HUDEP-2 (cell line): ENCODE measurements at regions not wholly inside any gene's neighbourhood (a gene's known extent, or its start where the extent isn't known, plus 50 kb on each side); places are given as distances from the start of the nearest gene placed in this dataset.
"Not testable (repeated sequence)": the region's sequence is repeated elsewhere in the genome, so short reads cannot be mapped to it uniquely, and the experiment has no call there.

Experiments
- DNase-seq, 76 experiments: peaks; one replicate each; lab custom pipeline; 2025; ENCODE audit not compliant: unreplicated experiment in 76 of 76; lab: John Stamatoyannopoulos, UW

DNA sequence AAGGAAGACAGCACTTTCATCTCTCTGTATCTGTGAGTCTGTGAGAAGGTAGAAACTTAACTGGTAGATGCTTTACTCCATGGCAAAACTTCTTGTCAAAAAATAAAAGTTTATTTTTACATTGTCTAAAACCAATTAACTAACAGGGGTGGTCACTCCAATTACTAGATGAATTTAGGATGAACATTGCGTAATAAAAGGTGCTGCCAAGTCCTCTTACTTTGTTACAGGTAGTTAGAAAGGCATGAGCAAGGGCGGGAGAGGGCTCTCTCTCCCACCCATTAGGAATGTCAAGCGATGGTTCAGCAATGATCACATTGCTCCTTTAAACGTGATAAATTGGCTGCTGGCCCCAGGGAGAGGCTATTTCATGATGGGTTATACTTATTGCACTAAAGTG lies 512.3 kb downstream of the SLITRK5 start:
- DNase-seq: no peak

DNA sequence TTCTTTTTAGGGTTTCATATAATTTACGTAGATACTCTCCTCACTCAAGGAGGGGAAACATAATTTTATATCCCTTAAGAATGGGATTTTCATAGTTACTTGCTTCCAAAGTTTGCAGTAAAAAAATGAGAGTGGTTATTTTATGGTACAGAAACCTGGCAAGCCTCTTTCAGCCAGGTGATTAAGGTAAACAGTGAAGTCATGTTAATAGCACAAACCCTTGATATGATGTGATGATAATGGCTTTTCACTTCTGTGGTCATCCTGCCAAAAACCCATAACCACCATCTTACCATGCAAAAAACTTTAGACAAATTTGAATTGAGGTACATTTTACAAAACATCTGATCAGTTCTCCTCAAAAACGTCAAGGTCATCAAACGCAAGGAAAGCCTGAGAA lies 517.8 kb downstream of the SLITRK5 start:
- DNase-seq: no peak

- no peak for DNase-seq
Measured at GRCh38 chr13:88189728-88190127, 518.6 kb downstream of the SLITRK5 start.

DNA sequence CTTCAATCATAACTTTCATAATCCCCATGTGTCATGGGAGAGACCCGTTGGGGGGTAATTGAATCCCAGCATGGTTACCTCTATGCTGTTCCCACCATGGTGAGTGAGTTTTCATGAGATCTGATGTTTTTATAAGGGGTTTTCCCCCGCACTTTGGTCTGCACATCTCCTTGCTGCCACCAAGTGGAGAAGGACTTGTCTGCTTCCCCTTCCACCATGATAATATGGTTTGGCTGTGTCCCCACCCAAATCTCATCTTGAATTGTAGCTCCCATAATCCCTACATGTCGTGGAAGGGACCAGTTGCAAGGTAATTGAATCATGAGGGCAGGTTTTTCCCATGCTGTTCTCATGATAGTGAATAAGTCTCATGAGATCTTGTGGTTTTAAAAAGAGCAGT lies 524.9 kb downstream of the SLITRK5 start:
- DNase-seq: no peak

DNA sequence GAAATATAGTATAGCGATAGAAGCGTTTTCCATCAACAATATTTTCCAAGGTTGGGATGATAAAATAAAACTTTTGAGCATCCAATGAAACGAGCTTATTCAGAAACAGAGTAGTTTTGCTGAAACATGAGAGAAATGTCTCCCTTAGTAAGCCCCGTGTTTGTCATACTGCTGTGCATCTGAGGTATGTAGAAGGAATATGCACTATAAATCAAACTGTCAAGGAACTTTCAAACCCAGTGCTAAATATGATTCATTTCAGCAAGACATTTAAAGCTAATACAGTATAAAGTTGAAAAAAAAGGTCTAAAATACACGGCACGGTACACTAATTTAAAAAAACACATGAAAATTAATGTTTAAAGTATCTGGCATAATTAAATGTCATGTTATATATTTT lies 546.2 kb downstream of the SLITRK5 start:
- no peak for DNase-seq

GRCh38 chr13:88217883-88218282 lies 546.7 kb downstream of the SLITRK5 start:
- DNase-seq: no peak

DNA sequence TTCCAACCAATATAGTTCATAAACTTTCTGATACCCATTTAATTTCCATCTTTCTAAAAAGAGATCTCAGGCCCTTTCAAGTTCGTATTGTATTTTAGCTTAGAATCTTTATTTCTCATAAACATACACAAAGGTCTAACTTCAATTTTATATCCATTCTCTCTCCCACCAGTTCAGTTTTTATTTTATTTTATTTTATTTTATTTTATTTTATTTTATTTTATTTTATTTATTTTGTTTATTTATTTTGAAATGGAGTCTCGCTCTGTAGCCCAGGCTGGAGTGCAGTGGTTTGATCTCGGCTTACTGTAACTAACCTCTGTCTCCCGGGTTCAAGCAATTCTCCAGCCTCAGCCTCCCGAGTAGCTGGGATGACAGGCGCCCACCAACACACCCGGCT lies 552.8 kb downstream of the SLITRK5 start:
- DNase-seq: no peak

DNA sequence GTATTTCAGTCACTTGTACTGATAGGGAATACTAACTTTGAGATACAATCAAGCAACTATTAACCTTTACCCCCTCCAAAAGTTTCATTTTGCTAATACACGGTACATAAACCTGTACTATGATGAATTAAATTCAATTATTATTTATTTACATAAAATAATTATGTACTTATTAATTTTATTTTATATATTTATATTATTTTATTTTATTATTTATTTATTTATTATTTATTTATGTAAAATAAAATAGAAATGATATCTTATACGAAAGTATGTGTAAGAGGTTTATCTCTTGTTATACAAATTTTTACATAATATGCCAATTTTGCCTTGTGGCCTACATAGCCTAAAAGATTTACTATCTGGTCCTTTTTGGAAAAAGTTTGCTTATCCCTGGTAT lies 564.3 kb downstream of the SLITRK5 start:
- DNase-seq: no peak

GRCh38 chr13:88246239-88246638 lies 575.1 kb downstream of the SLITRK5 start:
- DNase-seq: no peak

- DNase-seq: no peak
Measured at GRCh38 chr13:88248393-88248792, 577.2 kb downstream of the SLITRK5 start.

GRCh38 chr13:88257706-88258105 lies 586.5 kb downstream of the SLITRK5 start:
- no peak for DNase-seq

GRCh38 chr13:88263808-88264207 lies 592.6 kb downstream of the SLITRK5 start:
- no peak for DNase-seq

DNA sequence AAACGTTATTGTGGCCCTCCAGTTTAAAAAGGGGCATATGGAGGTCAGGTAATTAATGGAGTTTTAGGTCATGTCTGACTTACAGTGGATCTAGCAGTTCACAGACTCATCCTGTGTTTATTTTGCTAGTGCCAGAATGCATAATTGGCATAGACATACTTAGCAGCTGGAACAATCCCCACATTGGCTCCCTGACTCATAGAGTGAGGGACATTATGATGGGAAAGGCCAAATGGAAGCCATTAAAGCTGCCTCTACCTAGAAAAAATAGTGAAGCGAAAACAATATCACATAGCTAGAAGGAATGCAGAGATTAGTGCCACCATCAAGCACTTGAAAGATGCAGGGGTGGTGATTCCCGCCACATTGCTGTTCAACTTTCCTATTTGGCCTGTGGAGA lies 610.7 kb downstream of the SLITRK5 start:
- DNase-seq: no peak

DNA sequence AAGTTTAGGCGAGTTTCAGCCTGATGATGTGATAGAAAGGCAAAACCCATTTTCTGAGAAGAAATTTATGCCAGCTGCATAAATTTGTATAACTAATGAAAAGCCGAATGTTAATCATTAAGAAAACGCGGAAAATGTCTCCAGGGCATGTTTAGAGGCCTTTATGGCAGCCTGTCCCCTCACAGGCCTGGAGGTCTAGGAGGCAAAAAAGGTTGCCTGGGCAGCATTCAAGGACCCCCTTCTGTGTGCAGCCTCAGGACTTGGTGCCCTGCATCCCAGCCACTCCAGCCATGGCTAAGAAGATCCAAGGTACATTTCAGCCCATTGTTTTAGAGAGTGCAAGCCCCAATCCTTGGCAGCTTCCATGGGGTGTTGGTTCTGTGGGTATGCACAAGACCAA lies 614.2 kb downstream of the SLITRK5 start:
- no peak for DNase-seq

- DNase-seq: no peak
Measured at GRCh38 chr13:88288326-88288725, 617.2 kb downstream of the SLITRK5 start.

DNA sequence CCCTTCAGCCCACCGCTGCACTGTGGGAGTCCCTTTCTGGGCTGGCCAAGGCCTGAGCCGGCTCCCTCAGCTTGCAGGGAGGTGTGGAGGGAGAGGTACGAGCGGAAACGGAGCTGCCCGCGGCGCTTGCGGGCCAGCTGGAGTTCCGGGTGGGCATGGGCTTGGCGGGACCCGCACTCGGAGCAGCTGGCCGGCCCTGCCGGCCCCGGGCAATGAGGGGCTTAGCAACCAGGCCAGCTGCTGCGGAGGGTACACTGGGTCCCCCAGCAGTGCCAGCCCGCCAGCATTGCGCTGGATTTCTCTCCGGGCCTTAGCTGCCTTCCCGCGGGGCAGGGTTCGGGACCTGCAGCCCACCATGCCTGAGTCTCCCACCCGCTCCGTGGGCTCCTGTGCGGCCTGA lies 620.6 kb downstream of the SLITRK5 start:
- DNase-seq: not testable (repeated sequence)

- DNase-seq: no peak
Measured at GRCh38 chr13:88294368-88294767, 623.2 kb downstream of the SLITRK5 start.

GRCh38 chr13:88303157-88303556 lies 632.0 kb downstream of the SLITRK5 start:
- DNase-seq: no peak

DNA sequence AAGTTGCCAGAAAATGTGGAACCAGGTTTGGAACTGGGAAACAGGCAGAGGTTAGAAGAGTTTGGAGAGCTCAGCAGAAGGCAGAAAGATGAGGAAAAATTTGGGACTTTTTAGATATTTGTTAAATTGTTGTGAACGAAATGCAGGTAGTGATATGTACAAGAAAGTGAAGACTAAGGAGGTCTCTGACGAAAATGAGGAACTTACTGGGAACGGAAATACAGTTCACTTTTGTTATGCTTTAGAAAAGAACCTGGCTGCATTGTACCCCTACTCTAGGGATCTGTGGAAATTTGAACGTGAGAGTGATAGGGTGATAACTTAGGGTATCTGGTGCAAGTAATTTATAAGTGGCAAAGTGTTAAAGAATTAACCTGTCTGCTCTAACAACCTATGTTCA lies 632.4 kb downstream of the SLITRK5 start:
- DNase-seq: no peak

DNA sequence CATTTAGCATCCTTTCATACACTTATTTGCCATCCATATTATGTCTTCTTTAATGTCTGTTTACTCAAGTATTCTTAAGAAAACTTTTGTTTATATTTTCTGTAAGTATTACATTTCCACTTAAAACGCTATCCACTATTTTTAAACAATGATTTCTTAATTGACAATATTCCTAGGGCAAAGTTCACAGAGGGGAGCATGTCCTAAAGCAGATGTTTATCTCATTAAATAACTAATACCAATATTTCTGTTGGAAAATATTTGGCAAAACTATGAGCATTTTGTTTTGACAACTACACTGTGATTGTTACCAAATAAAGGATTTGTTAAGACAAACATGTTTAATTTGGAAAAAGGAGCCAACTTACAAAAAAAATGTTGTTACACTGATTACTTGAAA lies 643.3 kb downstream of the SLITRK5 start:
- no peak for DNase-seq

- DNase-seq: no peak
Measured at GRCh38 chr13:88329066-88329465, 657.9 kb downstream of the SLITRK5 start.

DNA sequence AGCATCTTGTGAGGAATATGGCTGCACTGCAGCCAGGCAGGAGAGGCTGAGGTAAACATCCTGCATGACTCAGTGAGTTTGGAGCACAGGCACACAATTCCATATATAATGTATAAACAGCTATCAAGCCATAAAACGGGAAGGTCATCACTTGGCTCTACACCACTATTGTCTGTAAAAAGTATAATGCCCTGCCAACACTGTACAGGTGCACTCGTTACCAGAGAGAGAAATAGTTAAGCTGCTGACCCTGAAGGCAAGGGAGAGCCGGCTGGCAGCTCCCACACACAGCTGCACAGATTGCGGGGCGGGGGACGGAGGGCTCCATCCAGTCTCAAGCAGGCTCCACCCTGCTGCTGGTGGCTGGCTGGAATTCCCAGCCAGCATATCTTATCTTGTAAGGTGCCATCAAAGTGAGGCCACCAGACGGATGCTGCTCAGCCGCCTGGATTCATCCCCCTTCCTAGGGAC lies 668.1 kb downstream of the SLITRK5 start:
- DNase-seq: no peak

DNA sequence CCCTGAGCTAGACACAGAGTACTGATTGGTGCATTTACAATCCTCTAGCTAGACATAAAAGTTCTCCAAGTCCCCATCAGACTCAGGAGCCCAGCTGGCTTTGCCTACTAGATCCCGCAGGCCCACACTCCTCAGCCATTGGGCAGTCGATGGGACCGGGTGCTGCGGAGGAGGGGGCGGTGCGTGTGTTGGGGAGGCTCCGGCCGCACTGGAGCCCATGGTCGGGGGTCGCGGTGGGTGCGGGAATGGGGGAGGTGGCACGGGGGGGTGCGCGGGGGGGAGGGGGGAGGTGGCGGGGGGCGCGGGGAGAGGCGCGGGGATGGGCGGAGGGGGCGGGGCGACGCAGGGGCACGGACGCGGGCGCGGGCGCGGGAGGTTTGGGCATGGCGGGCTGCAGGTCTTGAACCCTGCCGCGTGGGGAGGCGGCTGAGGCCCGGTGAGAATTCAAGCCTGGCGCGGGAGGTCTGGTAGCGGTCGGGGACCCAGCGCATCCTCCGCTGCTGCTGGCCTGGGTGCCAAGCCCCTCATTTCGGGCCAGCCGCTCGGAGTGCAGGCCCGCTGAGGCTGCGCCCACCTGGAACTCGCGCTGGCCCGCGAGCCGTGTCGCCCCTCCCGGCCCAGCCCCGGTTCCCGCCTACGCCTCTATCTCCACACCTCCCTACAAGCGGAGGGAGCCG lies 674.1 kb downstream of the SLITRK5 start:
- DNase-seq: no peak
